Keratinocyte (primary cell): ENCODE measurements at regions not wholly inside any gene's neighbourhood (a gene's known extent, or its start where the extent isn't known, plus 50 kb on each side); places are given as distances from the start of the nearest gene placed in this dataset.

Experiments used
- DNase-seq: peaks from one replicate; pipeline ENCODE4 v3.0.0-alpha.2; 2011; ENCODE audit warnings: low read depth, missing footprints, low spot score
- FAIRE-seq: peaks from 2 replicates; lab custom pipeline; 2011; peaks lifted over from hg19 to GRCh38; lab: Jason Lieb, UNC
- H2AFZ ChIP-seq: 2 replicates; pipeline ENCODE4 v1.6.0; 2012; ENCODE audit warnings: low read length, control low read depth, inconsistent platforms; ENCODE audit not compliant: control insufficient read depth
- H3K27ac ChIP-seq: 2 replicates; pipeline ENCODE4 v1.5.1; 2011; ENCODE audit warnings: low read length; ENCODE audit not compliant: control insufficient read depth, insufficient read depth
- H3K27me3 ChIP-seq: 3 replicates; pipeline ENCODE4 v1.6.0; 2011; ENCODE audit warnings: low read length; ENCODE audit not compliant: control insufficient read depth, insufficient read depth; ENCODE audit errors: extremely low read depth
- H3K36me3 ChIP-seq, 2 experiments: 2 replicates in 1 of 2; 3 replicates in 1 of 2; pipeline ENCODE4 v1.5.1; 2011; ENCODE audit warnings: low read length in 2 of 2, mild to moderate bottlenecking in 1 of 2; ENCODE audit not compliant: control insufficient read depth in 2 of 2, insufficient read depth in 2 of 2; ENCODE audit errors: extremely low read depth in 1 of 2
- H3K4me1 ChIP-seq: 3 replicates; pipeline ENCODE4 v1.5.1; 2011; ENCODE audit warnings: low read length; ENCODE audit not compliant: control insufficient read depth, insufficient read depth; ENCODE audit errors: extremely low read depth
- H3K4me2 ChIP-seq: 3 replicates; pipeline ENCODE4 v1.6.0; 2011; ENCODE audit warnings: low read depth, low read length; ENCODE audit not compliant: control insufficient read depth, insufficient read depth; ENCODE audit errors: extremely low read depth
- H3K4me3 ChIP-seq, 3 experiments: fragments of 200-600 bp in 1 of 3; sonication (generic) in 1 of 3; 2 replicates in 2 of 3; 3 replicates in 1 of 3; pipeline ENCODE4 v1.5.1; 2011 to 2016; ENCODE audit warnings: low read length in 3 of 3, mild to moderate bottlenecking in 3 of 3, control low read depth in 2 of 3, inconsistent platforms in 1 of 3, low read depth in 1 of 3, mixed read lengths in 1 of 3, mixed run types in 1 of 3, moderate library complexity in 1 of 3; ENCODE audit not compliant: control insufficient read depth in 2 of 3, insufficient read depth in 2 of 3; ENCODE audit errors: extremely low read depth in 1 of 3
- H3K79me2 ChIP-seq: 2 replicates; pipeline ENCODE4 v1.6.0; 2012; ENCODE audit warnings: low read length; ENCODE audit not compliant: control insufficient read depth, insufficient read depth
- H3K9ac ChIP-seq: 3 replicates; pipeline ENCODE4 v1.6.0; 2011; ENCODE audit warnings: low read length; ENCODE audit not compliant: control insufficient read depth, insufficient read depth; ENCODE audit errors: extremely low read depth
- H3K9me1 ChIP-seq: 3 replicates; pipeline ENCODE4 v1.6.0; 2011; ENCODE audit warnings: low read length; ENCODE audit not compliant: control insufficient read depth, insufficient read depth; ENCODE audit errors: extremely low read depth
- H3K9me3 ChIP-seq: 2 replicates; pipeline ENCODE4 v1.5.1; 2012; ENCODE audit warnings: low read depth, low read length; ENCODE audit not compliant: control insufficient read depth
- H4K20me1 ChIP-seq: 3 replicates; pipeline ENCODE4 v1.6.0; 2011; ENCODE audit warnings: low read length; ENCODE audit not compliant: control insufficient read depth, insufficient read depth; ENCODE audit errors: extremely low read depth
- EZH2 ChIP-seq: IDR thresholded peaks from one replicate; pipeline ENCODE4 v1.6.1; 2012; ENCODE audit warnings: inconsistent platforms, mild to moderate bottlenecking, low read length, moderate library complexity
- dilution Hi-C: fragments of 300-500 bp; cut with MboI; formaldehyde crosslinking; loops from one replicate; pipeline ENCODE4 v1.7.0; 2020; ENCODE audit warnings: low sequenced_read_pairs; ENCODE audit not compliant: extremely low pct_ligation_motif_present
- TF ChIP-seq, protein P1 (sequence below), 3 experiments: IDR thresholded peaks in 1 of 3; conservative IDR thresholded peaks in 1 of 3; optimal IDR thresholded peaks in 1 of 3; 2 replicates in 2 of 3; 3 replicates in 1 of 3; pipeline versions ENCODE3 to v1.5.1; 2011; ENCODE audit warnings: low read length in 3 of 3, mild to moderate bottlenecking in 3 of 3, moderate library complexity in 2 of 3, control low read depth in 1 of 3, inconsistent platforms in 1 of 3; ENCODE audit not compliant: insufficient read depth in 2 of 3; ENCODE audit errors: extremely low read depth in 1 of 3

DNA sequence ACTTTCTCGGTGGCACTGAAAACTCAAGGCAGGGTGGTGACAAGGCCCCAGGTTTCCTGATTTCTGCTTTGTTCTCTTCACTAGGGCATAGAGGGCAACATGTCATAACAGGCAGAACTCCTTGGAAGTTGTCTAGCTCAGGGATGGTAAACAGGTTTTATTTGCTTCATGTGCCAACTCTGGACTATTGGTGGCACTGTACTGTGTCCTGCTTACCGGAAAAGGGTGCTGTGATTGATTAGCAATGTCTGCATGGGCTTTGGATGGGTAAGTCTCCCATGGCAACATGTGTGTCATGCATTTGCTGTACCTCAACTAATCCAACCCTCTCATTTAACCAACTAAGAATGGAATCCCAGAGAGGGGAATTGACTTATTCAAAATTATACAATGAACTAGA, 70.7 kb upstream of the USP24 start:
- peak; percentile 23 for FAIRE-seq
- H3K27me3 ChIP-seq: no peaks in the 10 kb centered on the region
- H3K9ac ChIP-seq: no peak overlapping the region
- no peak overlapping the region for H3K4me2 ChIP-seq
- no peak overlapping the region for H2AFZ ChIP-seq
- H3K36me3 ChIP-seq: no peaks in the 10 kb centered on the region
- no peaks in the 10 kb centered on the region for H3K79me2 ChIP-seq
- no peak for DNase-seq
- H3K27ac ChIP-seq: no peak overlapping the region
- no peaks in the 10 kb centered on the region for H3K9me1 ChIP-seq
- no peaks in the 10 kb centered on the region for H4K20me1 ChIP-seq
- dilution Hi-C loops: no loop called here
- no peaks in the 10 kb centered on the region for H3K9me3 ChIP-seq
- peaks cover 3% of the 10 kb centered on the region for H3K4me1 ChIP-seq
- no peak for TF ChIP-seq EZH2
- TF ChIP-seq, protein P1, sequence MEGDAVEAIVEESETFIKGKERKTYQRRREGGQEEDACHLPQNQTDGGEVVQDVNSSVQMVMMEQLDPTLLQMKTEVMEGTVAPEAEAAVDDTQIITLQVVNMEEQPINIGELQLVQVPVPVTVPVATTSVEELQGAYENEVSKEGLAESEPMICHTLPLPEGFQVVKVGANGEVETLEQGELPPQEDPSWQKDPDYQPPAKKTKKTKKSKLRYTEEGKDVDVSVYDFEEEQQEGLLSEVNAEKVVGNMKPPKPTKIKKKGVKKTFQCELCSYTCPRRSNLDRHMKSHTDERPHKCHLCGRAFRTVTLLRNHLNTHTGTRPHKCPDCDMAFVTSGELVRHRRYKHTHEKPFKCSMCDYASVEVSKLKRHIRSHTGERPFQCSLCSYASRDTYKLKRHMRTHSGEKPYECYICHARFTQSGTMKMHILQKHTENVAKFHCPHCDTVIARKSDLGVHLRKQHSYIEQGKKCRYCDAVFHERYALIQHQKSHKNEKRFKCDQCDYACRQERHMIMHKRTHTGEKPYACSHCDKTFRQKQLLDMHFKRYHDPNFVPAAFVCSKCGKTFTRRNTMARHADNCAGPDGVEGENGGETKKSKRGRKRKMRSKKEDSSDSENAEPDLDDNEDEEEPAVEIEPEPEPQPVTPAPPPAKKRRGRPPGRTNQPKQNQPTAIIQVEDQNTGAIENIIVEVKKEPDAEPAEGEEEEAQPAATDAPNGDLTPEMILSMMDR (optimal IDR thresholded peaks at IDR 0.05 in 1 of 3, IDR thresholded peaks at IDR 0.05 in 1 of 3, conservative IDR thresholded peaks at IDR 0.05 in 1 of 3; ENCODE audit: extremely low read depth in 1 of 3, insufficient read depth in 2 of 3, low read length in 3 of 3): peak; percentile 8 to 59 (median 24)
- no peak overlapping the region for H3K4me3 ChIP-seq

DNA sequence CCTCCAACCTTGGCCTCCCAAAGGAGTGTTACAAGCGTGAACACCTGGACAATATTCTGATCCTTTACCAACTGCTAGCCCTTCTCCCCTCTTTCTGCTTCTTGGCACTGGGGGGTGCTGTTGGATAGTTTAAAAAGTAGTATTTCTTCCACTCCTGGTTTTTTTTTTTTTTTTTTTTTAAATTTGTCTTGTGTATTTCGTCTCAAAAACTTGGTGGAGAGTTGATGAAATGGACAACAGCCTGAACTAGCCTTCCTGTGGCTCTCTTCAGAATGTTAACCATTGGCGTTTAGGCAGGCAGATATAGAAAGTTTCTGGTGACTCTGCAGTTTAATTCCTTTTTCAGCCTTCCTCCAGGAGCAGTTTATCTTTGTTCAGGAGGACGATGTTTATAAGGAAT, 69.7 kb upstream of the USP24 start:
- H4K20me1 ChIP-seq: no peaks in the 10 kb centered on the region
- no peak overlapping the region for H3K4me2 ChIP-seq
- no peak overlapping the region for H3K27ac ChIP-seq
- DNase-seq (no peak), FAIRE-seq (no peak)
- H3K36me3 ChIP-seq: no peaks in the 10 kb centered on the region
- H3K9me1 ChIP-seq: no peaks in the 10 kb centered on the region
- H3K9ac ChIP-seq: no peak overlapping the region
- no peak overlapping the region for H2AFZ ChIP-seq
- H3K4me1 ChIP-seq: peaks cover 3% of the 10 kb centered on the region
- H3K4me3 ChIP-seq: no peak overlapping the region
- H3K9me3 ChIP-seq: no peaks in the 10 kb centered on the region
- dilution Hi-C loops: no loop called here
- no peaks in the 10 kb centered on the region for H3K27me3 ChIP-seq
- TF ChIP-seq EZH2: no peak
- TF ChIP-seq, protein P1 (optimal IDR thresholded peaks at IDR 0.05 in 1 of 3, IDR thresholded peaks at IDR 0.05 in 1 of 3, conservative IDR thresholded peaks at IDR 0.05 in 1 of 3; ENCODE audit: extremely low read depth in 1 of 3, insufficient read depth in 2 of 3, low read length in 3 of 3): peak; percentile 56 to 60 (median 56)
- no peaks in the 10 kb centered on the region for H3K79me2 ChIP-seq
